ENCODE measurements at regions not wholly inside any gene's neighbourhood (a gene's known extent, or its start where the extent isn't known, plus 50 kb on each side); places are given as distances from the start of the nearest gene placed in this dataset.
A peak's percentile ranks its signal among the peaks of the same experiment; 100 is the strongest.

DNA sequence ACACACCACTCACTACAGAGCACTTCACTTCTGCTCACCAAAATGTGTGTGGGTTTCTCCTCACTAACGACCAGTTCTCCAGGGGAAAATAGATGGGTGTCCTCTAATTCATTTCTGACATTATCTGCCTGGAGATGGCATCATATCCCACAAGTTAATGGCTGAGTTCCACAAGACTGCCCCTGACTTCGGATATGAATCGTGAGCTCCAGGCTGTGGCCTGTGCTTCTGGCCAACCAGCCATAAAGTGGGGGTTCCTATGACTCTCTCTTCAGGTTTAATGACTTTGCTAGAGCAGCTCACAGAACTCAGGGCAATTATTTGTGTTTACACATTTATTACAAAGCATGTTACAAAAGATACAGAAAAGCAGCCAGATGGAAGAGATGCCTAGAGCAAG, 113.0 kb upstream of the SYT13 start:
- ChIA-PET POLR2A (no interaction called here), CTCF (ENCODE audit: low intra/inter-chr PET ratio, low total read pairs) (no interaction called here)
- TF ChIP-seq, protein P1, sequence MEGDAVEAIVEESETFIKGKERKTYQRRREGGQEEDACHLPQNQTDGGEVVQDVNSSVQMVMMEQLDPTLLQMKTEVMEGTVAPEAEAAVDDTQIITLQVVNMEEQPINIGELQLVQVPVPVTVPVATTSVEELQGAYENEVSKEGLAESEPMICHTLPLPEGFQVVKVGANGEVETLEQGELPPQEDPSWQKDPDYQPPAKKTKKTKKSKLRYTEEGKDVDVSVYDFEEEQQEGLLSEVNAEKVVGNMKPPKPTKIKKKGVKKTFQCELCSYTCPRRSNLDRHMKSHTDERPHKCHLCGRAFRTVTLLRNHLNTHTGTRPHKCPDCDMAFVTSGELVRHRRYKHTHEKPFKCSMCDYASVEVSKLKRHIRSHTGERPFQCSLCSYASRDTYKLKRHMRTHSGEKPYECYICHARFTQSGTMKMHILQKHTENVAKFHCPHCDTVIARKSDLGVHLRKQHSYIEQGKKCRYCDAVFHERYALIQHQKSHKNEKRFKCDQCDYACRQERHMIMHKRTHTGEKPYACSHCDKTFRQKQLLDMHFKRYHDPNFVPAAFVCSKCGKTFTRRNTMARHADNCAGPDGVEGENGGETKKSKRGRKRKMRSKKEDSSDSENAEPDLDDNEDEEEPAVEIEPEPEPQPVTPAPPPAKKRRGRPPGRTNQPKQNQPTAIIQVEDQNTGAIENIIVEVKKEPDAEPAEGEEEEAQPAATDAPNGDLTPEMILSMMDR (CRISPR knock-in tag; IDR thresholded peaks at IDR 0.05) = 0 out of 2 replicates have a peak, but pooled peaks have one; percentile 7
- no peak for TF ChIP-seq ONECUT2 (CRISPR knock-in tag; IDR thresholded peaks at IDR 0.05)
- no peak overlapping the region for H3K4me2 ChIP-seq (ENCODE audit: low read depth, low read length)
- H3K4me3 ChIP-seq (replicated peaks in 1 of 3; ENCODE audit: insufficient read depth in 1 of 3, low read depth in 2 of 3, low read length in 3 of 3) = no peak overlapping the region
- no peaks in the 10 kb centered on the region for H3K79me2 ChIP-seq (ENCODE audit: insufficient read depth, low read length)
- H3K4me1 ChIP-seq (ENCODE audit: insufficient read depth, low read length) = peaks cover 43% of the 10 kb centered on the region
- H3K9me3 ChIP-seq (ENCODE audit: low read length) = no peaks in the 10 kb centered on the region
- ATAC-seq (no peak), FAIRE-seq (no peak), DNase-seq (ENCODE audit: low spot score) (no peak)
- H3K36me3 ChIP-seq (replicated peaks in 1 of 2; ENCODE audit: control insufficient read depth in 1 of 2, insufficient read depth in 2 of 2, low read length in 2 of 2) = no peaks in the 10 kb centered on the region
- no peaks in the 10 kb centered on the region for H4K20me1 ChIP-seq (ENCODE audit: insufficient read depth, low read length)
- H3K27ac ChIP-seq (ENCODE audit: extremely low read length, insufficient read depth, low read length) = no peak overlapping the region
- intact Hi-C loops (cut with micrococcal nuclease; ENCODE audit: unreplicated experiment) = no loop called here
- no peak overlapping the region for H3K9ac ChIP-seq (ENCODE audit: insufficient read depth, low read depth, low read length)
- H2AFZ ChIP-seq (ENCODE audit: low read length) = no peak overlapping the region
- BruUV-seq (replicated peaks) = no TSS peak
- in situ Hi-C loops (cut with HindIII; ENCODE audit: extremely low pct_ligation_motif_present, low pct_unique_long_range_greater_than_20kb) = no loop called here
- peaks cover 0 to 12% of the 10 kb centered on the region in 2 experiments; a peak in 1 of 5 replicates for H3K27me3 ChIP-seq (ENCODE audit: control insufficient read depth in 1 of 2, insufficient read depth in 2 of 2, low read length in 2 of 2)
- 0% methylated on average over 3 of the region's 3 CpGs for WGBS (ENCODE audit: low lambda C conversion rate)

- no peak for DNase-seq (ENCODE audit: low spot score)
- intact Hi-C loops (cut with micrococcal nuclease; ENCODE audit: unreplicated experiment) = no loop called here
- no peak for FAIRE-seq
- H3K4me2 ChIP-seq (ENCODE audit: low read depth, low read length) = no peak overlapping the region
- WGBS (ENCODE audit: low lambda C conversion rate) = 36% methylated on average over 8 of the region's 8 CpGs
- peaks cover 51% of the 10 kb centered on the region for H3K4me1 ChIP-seq (ENCODE audit: insufficient read depth, low read length)
- H3K9me3 ChIP-seq (ENCODE audit: low read length) = no peaks in the 10 kb centered on the region
- no peaks in the 10 kb centered on the region for H4K20me1 ChIP-seq (ENCODE audit: insufficient read depth, low read length)
- POLR2A ChIA-PET = no interaction called here
- TF ChIP-seq BHLHE40 (IDR thresholded peaks at IDR 0.05; ENCODE audit: low read length) (no peak), RXRA (CRISPR knock-in tag; IDR thresholded peaks at IDR 0.05) (no peak), TP53 (CRISPR knock-in tag; conservative IDR thresholded peaks at IDR 0.05) (no peak), ZBTB26 (CRISPR knock-in tag; IDR thresholded peaks at IDR 0.05; ENCODE audit: borderline replicate concordance) (no peak), SETDB1 (CRISPR knock-in tag; IDR thresholded peaks at IDR 0.05; ENCODE audit: borderline replicate concordance) (no peak), ZNF687 (CRISPR knock-in tag; IDR thresholded peaks at IDR 0.05) (no peak), ZNF432 (CRISPR knock-in tag; IDR thresholded peaks at IDR 0.05; ENCODE audit: borderline replicate concordance) (no peak)
- TF ChIP-seq, protein P2, sequence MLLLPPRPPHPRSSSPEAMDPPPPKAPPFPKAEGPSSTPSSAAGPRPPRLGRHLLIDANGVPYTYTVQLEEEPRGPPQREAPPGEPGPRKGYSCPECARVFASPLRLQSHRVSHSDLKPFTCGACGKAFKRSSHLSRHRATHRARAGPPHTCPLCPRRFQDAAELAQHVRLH (CRISPR knock-in tag; IDR thresholded peaks at IDR 0.05; ENCODE audit: borderline replicate concordance, low read depth) = no peak
- H3K36me3 ChIP-seq (replicated peaks in 1 of 2; ENCODE audit: control insufficient read depth in 1 of 2, insufficient read depth in 2 of 2, low read length in 2 of 2) = no peaks in the 10 kb centered on the region
- no peak for ATAC-seq
- H2AFZ ChIP-seq (ENCODE audit: low read length) = no peak overlapping the region
- H3K4me3 ChIP-seq (replicated peaks in 1 of 3; ENCODE audit: insufficient read depth in 1 of 3, low read depth in 2 of 3, low read length in 3 of 3) = no peak overlapping the region
- CTCF ChIA-PET (ENCODE audit: low intra/inter-chr PET ratio, low total read pairs) = no interaction called here
- H3K9ac ChIP-seq (ENCODE audit: insufficient read depth, low read depth, low read length) = no peak overlapping the region
- H3K27me3 ChIP-seq (ENCODE audit: control insufficient read depth in 1 of 2, insufficient read depth in 2 of 2, low read length in 2 of 2) = peaks cover 0 to 12% of the 10 kb centered on the region in 2 experiments; a peak in 1 of 5 replicates
- BruUV-seq (replicated peaks) = no TSS peak
- no peak overlapping the region for H3K27ac ChIP-seq (ENCODE audit: extremely low read length, insufficient read depth, low read length)
- in situ Hi-C loops (cut with HindIII; ENCODE audit: extremely low pct_ligation_motif_present, low pct_unique_long_range_greater_than_20kb) = no loop called here
- no peaks in the 10 kb centered on the region for H3K79me2 ChIP-seq (ENCODE audit: insufficient read depth, low read length)
These were observed 112.2 kb upstream of the SYT13 start for GRCh38 chr11:45398325-45398724.
